ENCODE measurements at regions not wholly inside any gene's neighbourhood (a gene's known extent, or its start where the extent isn't known, plus 50 kb on each side); places are given as distances from the start of the nearest gene placed in this dataset.
A peak's percentile ranks its signal among the peaks of the same experiment; 100 is the strongest.
"Not testable (repeated sequence)": the region's sequence is repeated elsewhere in the genome, so short reads cannot be mapped to it uniquely, and the experiment has no call there.

- Histone ChIP-seq H4K91ac (ENCODE audit: low read depth, low read length) (no peak overlapping the region), H3K79me2 (ENCODE audit: control insufficient read depth, insufficient read depth, low read length, poor library complexity) (no peaks in the 10 kb centered on the region), H3K4me3 (ENCODE audit: low read depth, low read length) (no peak overlapping the region), H3K4ac (ENCODE audit: low read depth, low read length) (no peak overlapping the region), H3K23ac (ENCODE audit: low read length) (no peak overlapping the region), H4K12ac (ENCODE audit: low read depth, low read length) (no peak overlapping the region), H3K27me3 (ENCODE audit: insufficient read depth, low read length) (no peaks in the 10 kb centered on the region), H3K4me2 (ENCODE audit: low read length) (no peak overlapping the region), H2BK5ac (ENCODE audit: low read depth, low read length, poor library complexity) (no peak overlapping the region), H2AK5ac (ENCODE audit: low read length) (no peak overlapping the region), H2BK120ac (ENCODE audit: insufficient read depth, low read length, poor library complexity) (no peak overlapping the region), H3K4me1 (ENCODE audit: control insufficient read depth in 1 of 2, insufficient read depth in 2 of 2, low read length in 2 of 2) (peaks cover 3 to 5% of the 10 kb centered on the region in 2 experiments), H3K9me3 (ENCODE audit: insufficient read depth, low read depth, low read length) (no peaks in the 10 kb centered on the region), H3K14ac (ENCODE audit: low read length) (peak overlapping the region; percentile 60), H4K8ac (ENCODE audit: low read depth, low read length) (peak overlapping the region; percentile 23), H3K18ac (ENCODE audit: low read length) (no peak overlapping the region), H3K79me1 (ENCODE audit: low read length) (peaks cover 10% of the 10 kb centered on the region), H3K9ac (ENCODE audit: low read length) (no peak overlapping the region), H2AFZ (ENCODE audit: insufficient read depth, low read length, poor library complexity) (no peak overlapping the region), H3K36me3 (ENCODE audit: control insufficient read depth in 1 of 2, insufficient read depth in 2 of 2, low read length in 2 of 2) (no peaks in the 10 kb centered on the region), H3K27ac (ENCODE audit: low read depth, low read length) (peak overlapping the region; percentile 5), H2BK12ac (ENCODE audit: low read length) (peak overlapping the region; percentile 42)
- peak; percentile 56 to 85 for DNase-seq
- no CpG with 5 or more reads among the region's 7 CpGs for WGBS (ENCODE audit: extremely low coverage, insufficient coverage, insufficient read length)
Observed at GRCh38 chr10:29378106-29378505, 89.2 kb downstream of the LYZL1 start.

DNA sequence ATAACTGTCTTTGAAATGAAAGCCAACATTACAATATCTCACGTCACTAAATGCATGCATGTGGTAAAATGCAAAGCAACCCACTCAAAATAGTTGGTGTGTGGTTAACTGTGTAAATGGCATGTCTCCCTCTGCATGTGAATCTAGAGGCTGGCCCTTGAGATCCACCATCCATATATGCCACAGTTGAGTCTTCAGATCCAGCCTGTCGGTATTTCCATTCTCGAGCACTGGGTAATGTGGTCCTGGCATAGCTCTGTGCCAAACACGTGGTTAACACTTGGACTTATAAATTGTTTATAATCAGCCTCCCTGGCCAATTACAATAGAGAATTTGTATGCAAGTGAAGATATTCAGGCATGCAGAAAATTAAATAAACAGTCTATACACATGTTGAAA, 90.3 kb downstream of the LYZL1 start:
- H3K4ac ChIP-seq (ENCODE audit: low read depth, low read length), result no peak overlapping the region

GRCh38 chr10:29379777-29380598, 91.1 kb downstream of the LYZL1 start:
- H4K12ac ChIP-seq (ENCODE audit: low read depth, low read length); H2AFZ ChIP-seq (ENCODE audit: insufficient read depth, low read length, poor library complexity); H3K23ac ChIP-seq (ENCODE audit: low read length); H3K18ac ChIP-seq (ENCODE audit: low read length); DNase-seq; H3K4me3 ChIP-seq (ENCODE audit: low read depth, low read length); H2AK5ac ChIP-seq (ENCODE audit: low read length); H3K79me2 ChIP-seq (ENCODE audit: control insufficient read depth, insufficient read depth, low read length, poor library complexity); H4K8ac ChIP-seq (ENCODE audit: low read depth, low read length); H3K9me3 ChIP-seq (ENCODE audit: insufficient read depth, low read depth, low read length); H2BK12ac ChIP-seq (ENCODE audit: low read length); H3K4ac ChIP-seq (ENCODE audit: low read depth, low read length); H3K9ac ChIP-seq (ENCODE audit: low read length); H3K27ac ChIP-seq (ENCODE audit: low read depth, low read length); H3K14ac ChIP-seq (ENCODE audit: low read length); H3K4me2 ChIP-seq (ENCODE audit: low read length); H2BK120ac ChIP-seq (ENCODE audit: insufficient read depth, low read length, poor library complexity); H3K4me1 ChIP-seq (ENCODE audit: control insufficient read depth in 1 of 2, insufficient read depth in 2 of 2, low read length in 2 of 2); H2BK5ac ChIP-seq (ENCODE audit: low read depth, low read length, poor library complexity); H3K36me3 ChIP-seq (ENCODE audit: control insufficient read depth in 1 of 2, insufficient read depth in 2 of 2, low read length in 2 of 2); H3K27me3 ChIP-seq (ENCODE audit: insufficient read depth, low read length); H3K79me1 ChIP-seq (ENCODE audit: low read length); H4K91ac ChIP-seq (ENCODE audit: low read depth, low read length): not testable (repeated sequence)
- whole genome bisulfite sequencing (ENCODE audit: extremely low coverage, insufficient coverage, insufficient read length), result no CpG with 5 or more reads among the region's 16 CpGs

More for the DNA sequence above, 90.3 kb downstream of the LYZL1 start:
- Histone ChIP-seq H3K27me3 (ENCODE audit: insufficient read depth, low read length) (no peaks in the 10 kb centered on the region), H3K79me1 (ENCODE audit: low read length) (peaks cover 10% of the 10 kb centered on the region), H3K27ac (ENCODE audit: low read depth, low read length) (no peak overlapping the region), H3K14ac (ENCODE audit: low read length) (no peak overlapping the region), H3K9ac (ENCODE audit: low read length) (no peak overlapping the region), H3K4me2 (ENCODE audit: low read length) (no peak overlapping the region), H3K23ac (ENCODE audit: low read length) (no peak overlapping the region), H3K79me2 (ENCODE audit: control insufficient read depth, insufficient read depth, low read length, poor library complexity) (no peaks in the 10 kb centered on the region), H2BK120ac (ENCODE audit: insufficient read depth, low read length, poor library complexity) (no peak overlapping the region), H4K12ac (ENCODE audit: low read depth, low read length) (no peak overlapping the region), H2AFZ (ENCODE audit: insufficient read depth, low read length, poor library complexity) (no peak overlapping the region), H2AK5ac (ENCODE audit: low read length) (no peak overlapping the region), H3K9me3 (ENCODE audit: insufficient read depth, low read depth, low read length) (peaks cover 2% of the 10 kb centered on the region), H3K36me3 (ENCODE audit: control insufficient read depth in 1 of 2, insufficient read depth in 2 of 2, low read length in 2 of 2) (no peaks in the 10 kb centered on the region), H3K18ac (ENCODE audit: low read length) (no peak overlapping the region), H4K91ac (ENCODE audit: low read depth, low read length) (no peak overlapping the region), H3K4me3 (ENCODE audit: low read depth, low read length) (no peak overlapping the region), H2BK5ac (ENCODE audit: low read depth, low read length, poor library complexity) (no peak overlapping the region), H4K8ac (ENCODE audit: low read depth, low read length) (no peak overlapping the region), H2BK12ac (ENCODE audit: low read length) (no peak overlapping the region), H3K4me1 (ENCODE audit: control insufficient read depth in 1 of 2, insufficient read depth in 2 of 2, low read length in 2 of 2) (peaks cover 3 to 5% of the 10 kb centered on the region in 2 experiments)
- DNase-seq, result no peak
- WGBS (ENCODE audit: extremely low coverage, insufficient coverage, insufficient read length), result no CpG with 5 or more reads among the region's 4 CpGs

DNA sequence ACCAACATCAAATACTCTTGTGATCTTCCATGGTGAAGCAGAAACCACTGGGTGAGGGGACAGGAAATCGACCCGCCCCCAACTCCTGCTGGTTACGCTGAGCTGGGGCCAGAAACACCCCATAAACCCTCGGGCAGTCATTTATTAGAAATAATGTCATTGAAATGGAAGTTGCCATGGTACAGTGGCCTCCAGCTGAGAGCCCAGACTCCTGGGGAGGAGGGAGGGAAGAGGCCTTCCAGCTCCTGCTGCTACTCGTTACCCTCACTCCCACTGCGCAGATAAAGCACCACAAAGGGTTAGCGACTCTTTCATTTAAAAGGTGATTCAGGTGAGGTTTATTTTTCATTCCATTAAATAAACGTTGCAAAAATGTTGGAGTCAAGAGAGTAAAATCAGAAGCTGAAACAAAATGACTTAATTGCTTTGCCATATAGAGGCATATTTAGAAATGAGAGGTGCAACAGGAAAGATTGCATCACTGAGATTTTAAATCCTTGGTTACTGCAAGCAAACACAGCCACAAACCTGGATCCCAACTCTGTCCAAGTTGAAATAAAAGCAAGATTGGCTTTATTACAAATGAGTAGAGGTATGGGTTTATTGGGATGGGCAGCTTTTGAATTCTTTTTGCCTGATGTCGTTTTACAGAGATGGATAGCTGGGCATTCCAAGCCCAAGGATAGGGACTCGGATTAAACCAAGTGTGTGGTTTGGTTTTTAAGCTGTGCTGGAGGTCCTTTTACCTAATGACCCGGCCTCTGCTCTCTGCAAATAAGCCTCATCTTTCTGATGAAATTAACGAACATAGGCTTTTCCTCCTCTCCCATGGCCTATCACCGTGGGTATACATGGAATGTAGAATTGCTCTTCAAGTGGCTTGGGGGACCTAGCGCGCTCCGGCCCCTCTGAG, 92.0 kb downstream of the LYZL1 start:
- WGBS (ENCODE audit: extremely low coverage, insufficient coverage, insufficient read length), result no CpG with 5 or more reads among the region's 16 CpGs
- not testable (repeated sequence) for H3K4me2 ChIP-seq (ENCODE audit: low read length); H2AK5ac ChIP-seq (ENCODE audit: low read length); H3K9ac ChIP-seq (ENCODE audit: low read length); H2BK12ac ChIP-seq (ENCODE audit: low read length); H3K27ac ChIP-seq (ENCODE audit: low read depth, low read length); H3K4me1 ChIP-seq (ENCODE audit: control insufficient read depth in 1 of 2, insufficient read depth in 2 of 2, low read length in 2 of 2); H4K91ac ChIP-seq (ENCODE audit: low read depth, low read length); H4K12ac ChIP-seq (ENCODE audit: low read depth, low read length); DNase-seq; H2AFZ ChIP-seq (ENCODE audit: insufficient read depth, low read length, poor library complexity); H3K36me3 ChIP-seq (ENCODE audit: control insufficient read depth in 1 of 2, insufficient read depth in 2 of 2, low read length in 2 of 2); H3K79me2 ChIP-seq (ENCODE audit: control insufficient read depth, insufficient read depth, low read length, poor library complexity); H3K79me1 ChIP-seq (ENCODE audit: low read length); H3K27me3 ChIP-seq (ENCODE audit: insufficient read depth, low read length); H3K18ac ChIP-seq (ENCODE audit: low read length); H3K14ac ChIP-seq (ENCODE audit: low read length); H2BK5ac ChIP-seq (ENCODE audit: low read depth, low read length, poor library complexity); H3K9me3 ChIP-seq (ENCODE audit: insufficient read depth, low read depth, low read length); H4K8ac ChIP-seq (ENCODE audit: low read depth, low read length); H3K4me3 ChIP-seq (ENCODE audit: low read depth, low read length); H3K4ac ChIP-seq (ENCODE audit: low read depth, low read length); H3K23ac ChIP-seq (ENCODE audit: low read length)
- H2BK120ac ChIP-seq (ENCODE audit: insufficient read depth, low read length, poor library complexity), result peak overlapping the region; percentile 11
